Mesothelial cell of epicardium (in vitro differentiated cells): ENCODE measurements at regions not wholly inside any gene's neighbourhood (a gene's known extent, or its start where the extent isn't known, plus 50 kb on each side); places are given as distances from the start of the nearest gene placed in this dataset.

ENCODE experiments used
- DNase-seq, 2 experiments: peaks; one replicate each; pipeline ENCODE4 v3.0.0; 2021; ENCODE audit warnings: low spot score in 2 of 2; ENCODE audit not compliant: unreplicated experiment in 2 of 2
- H3K27ac Mint-ChIP-seq: 2 replicates; pipeline ENCODE4 v1.8.0; 2021; ENCODE audit warnings: mixed read lengths
- H3K27me3 Mint-ChIP-seq: 2 replicates; pipeline ENCODE4 v1.8.0; 2021; ENCODE audit warnings: low read depth, mixed read lengths
- H3K36me3 Mint-ChIP-seq: 2 replicates; pipeline ENCODE4 v1.8.0; 2021; ENCODE audit warnings: mixed read lengths
- H3K4me1 Mint-ChIP-seq: 2 replicates; pipeline ENCODE4 v1.8.0; 2021; ENCODE audit warnings: mixed read lengths
- H3K4me3 Mint-ChIP-seq: 2 replicates; pipeline ENCODE4 v1.8.0; 2021; ENCODE audit warnings: mild to moderate bottlenecking, moderate library complexity, mixed read lengths
- H3K9me3 Mint-ChIP-seq: 2 replicates; pipeline ENCODE4 v1.8.0; 2021; ENCODE audit warnings: mixed read lengths
- CTCF ChIP-seq: fragments of 200-600 bp; sonication (generic); IDR thresholded peaks from one replicate; pipeline ENCODE4 v1.5.0; 2021; ENCODE audit warnings: antibody characterized with exemption; ENCODE audit not compliant: unreplicated experiment

- TF ChIP-seq CTCF = no peak
- H3K4me3 Mint-ChIP-seq = no peak overlapping the region
- H3K27me3 Mint-ChIP-seq = no peaks in the 10 kb centered on the region
- peaks cover 9% of the 10 kb centered on the region for H3K9me3 Mint-ChIP-seq
- no peak for DNase-seq
- no peaks in the 10 kb centered on the region for H3K4me1 Mint-ChIP-seq
- no peaks in the 10 kb centered on the region for H3K36me3 Mint-ChIP-seq
- H3K27ac Mint-ChIP-seq = no peak overlapping the region
These were observed 1131.6 kb upstream of the TMEFF2 start for GRCh38 chr2:193326296-193326695.

- H3K4me3 Mint-ChIP-seq = no peak overlapping the region
- no peaks in the 10 kb centered on the region for H3K9me3 Mint-ChIP-seq
- no peak for TF ChIP-seq CTCF
- H3K27ac Mint-ChIP-seq = no peak overlapping the region
- H3K4me1 Mint-ChIP-seq = no peaks in the 10 kb centered on the region
- DNase-seq = no peak
- H3K36me3 Mint-ChIP-seq = no peaks in the 10 kb centered on the region
- H3K27me3 Mint-ChIP-seq = no peaks in the 10 kb centered on the region
These were observed 1120.8 kb upstream of the TMEFF2 start for GRCh38 chr2:193315428-193316091.

- Mint-ChIP-seq H3K9me3 (no peaks in the 10 kb centered on the region), H3K36me3 (no peaks in the 10 kb centered on the region), H3K4me3 (no peak overlapping the region), H3K4me1 (no peaks in the 10 kb centered on the region), H3K27ac (no peak overlapping the region), H3K27me3 (no peaks in the 10 kb centered on the region)
- TF ChIP-seq CTCF = no peak
- no peak for DNase-seq
These were observed 1108.7 kb upstream of the TMEFF2 start for GRCh38 chr2:193303464-193303863.

DNA sequence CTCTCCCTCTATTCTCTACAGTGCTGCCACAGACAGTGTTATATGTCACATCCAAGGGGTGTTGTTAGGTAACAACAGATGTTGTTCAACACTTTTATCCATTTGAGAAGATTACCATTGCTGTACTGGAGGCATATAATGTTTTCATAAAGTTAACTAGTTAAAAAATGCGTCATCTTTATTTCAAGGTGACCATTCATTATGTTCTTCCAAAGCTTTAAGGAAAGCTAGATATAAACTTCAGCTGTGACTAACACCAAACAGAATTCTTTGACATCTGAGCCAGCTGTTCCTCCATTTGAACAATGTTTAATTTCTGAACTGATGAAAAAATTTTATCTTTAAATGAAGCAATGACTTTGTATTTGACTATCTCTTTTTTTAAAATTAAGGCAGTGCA lies 1099.6 kb upstream of the TMEFF2 start:
- H3K4me1 Mint-ChIP-seq = no peaks in the 10 kb centered on the region
- no peak for DNase-seq

GRCh38 chr2:193279361-193279760 lies 1084.6 kb upstream of the TMEFF2 start:
- no peak for TF ChIP-seq CTCF
- H3K4me3 Mint-ChIP-seq = no peak overlapping the region
- no peaks in the 10 kb centered on the region for H3K36me3 Mint-ChIP-seq
- no peaks in the 10 kb centered on the region for H3K9me3 Mint-ChIP-seq
- H3K27ac Mint-ChIP-seq = no peak overlapping the region
- DNase-seq = no peak
- no peaks in the 10 kb centered on the region for H3K27me3 Mint-ChIP-seq
- H3K4me1 Mint-ChIP-seq = no peaks in the 10 kb centered on the region

More for the DNA sequence above, 1099.6 kb upstream of the TMEFF2 start:
- H3K27ac Mint-ChIP-seq = no peak overlapping the region
- no peak overlapping the region for H3K4me3 Mint-ChIP-seq
- H3K9me3 Mint-ChIP-seq = peaks cover 15% of the 10 kb centered on the region
- no peak for TF ChIP-seq CTCF
- H3K36me3 Mint-ChIP-seq = no peaks in the 10 kb centered on the region
- H3K27me3 Mint-ChIP-seq = no peaks in the 10 kb centered on the region

- Mint-ChIP-seq H3K36me3 (no peaks in the 10 kb centered on the region), H3K27ac (no peak overlapping the region), H3K4me3 (no peak overlapping the region), H3K4me1 (no peaks in the 10 kb centered on the region), H3K27me3 (no peaks in the 10 kb centered on the region), H3K9me3 (peaks cover 5% of the 10 kb centered on the region)
- TF ChIP-seq CTCF = no peak
- DNase-seq = no peak
These were observed 1082.3 kb upstream of the TMEFF2 start for GRCh38 chr2:193276988-193277387.
